ENCODE measurements at regions not wholly inside any gene's neighbourhood (a gene's known extent, or its start where the extent isn't known, plus 50 kb on each side); places are given as distances from the start of the nearest gene placed in this dataset.

GRCh38 chr6:104281370-104281769 lies 578.3 kb downstream of the HACE1 start:
- intact Hi-C loops (cut with DNase I), result no loop called here
- DNase-seq (ENCODE audit: low spot score), result no peak

DNA sequence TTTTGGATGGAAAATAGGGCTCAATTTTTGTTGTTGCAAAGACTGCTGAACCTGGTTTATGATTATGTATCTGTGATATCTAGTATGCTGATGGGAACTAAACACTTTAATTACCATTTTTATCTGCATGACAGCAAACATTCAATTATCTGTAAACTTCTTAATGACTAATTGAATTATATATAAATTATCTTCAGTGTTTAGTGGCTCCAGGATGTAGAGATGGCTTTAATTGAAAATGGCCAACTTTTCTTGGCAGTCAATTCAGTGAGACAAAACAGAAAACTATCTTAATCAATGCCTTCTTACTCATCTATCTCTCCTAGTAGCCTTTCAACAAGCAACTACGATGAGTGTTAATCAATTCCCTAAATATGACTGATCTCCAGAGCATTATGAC lies 591.3 kb downstream of the HACE1 start:
- intact Hi-C loops (cut with DNase I), result no loop called here
- DNase-seq (ENCODE audit: low spot score), result no peak

DNA sequence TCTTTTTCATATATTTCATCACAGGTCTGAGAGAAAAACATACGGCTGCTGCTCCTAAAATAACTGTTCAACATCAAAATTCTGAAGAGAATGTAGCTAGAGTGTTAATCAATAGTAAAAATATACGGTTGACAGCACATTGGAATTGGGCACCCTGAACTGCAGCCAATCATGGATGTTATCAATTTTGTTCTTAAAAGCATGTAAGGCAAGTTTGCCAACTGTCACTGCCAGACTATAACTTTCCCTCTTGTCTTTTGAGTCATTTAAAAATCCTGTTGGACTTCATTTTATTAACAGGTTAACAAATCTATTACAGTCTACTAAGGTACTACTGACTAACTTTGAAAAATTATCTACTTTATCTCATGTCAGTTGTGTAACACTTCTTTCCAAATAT lies 592.8 kb downstream of the HACE1 start:
- DNase-seq (ENCODE audit: low spot score), result no peak
- intact Hi-C loops (cut with DNase I), result no loop called here

DNA sequence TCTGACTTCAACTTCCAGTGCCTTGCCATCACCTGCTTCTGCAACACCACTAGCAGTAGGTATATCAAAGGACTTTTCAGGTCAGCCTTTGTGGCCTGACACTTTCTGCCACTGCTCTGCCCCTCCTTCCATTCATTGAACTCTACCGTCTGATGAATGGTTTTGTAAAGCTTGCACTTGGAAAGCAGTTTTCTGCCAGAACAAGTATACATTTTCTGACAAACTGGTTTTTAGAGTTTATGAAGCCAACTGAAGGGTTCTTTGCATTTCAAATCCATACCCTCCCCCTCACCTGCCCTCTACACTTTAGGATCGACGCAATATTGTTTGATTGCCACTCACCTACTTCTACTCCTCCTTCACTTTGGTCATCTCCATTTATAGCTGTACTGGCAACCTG lies 603.1 kb downstream of the HACE1 start:
- intact Hi-C loops (cut with DNase I), result no loop called here
- DNase-seq (ENCODE audit: low spot score), result no peak

- intact Hi-C loops (cut with DNase I), result no loop called here
- no peak for DNase-seq (ENCODE audit: low spot score)
Measured at GRCh38 chr6:104253236-104253635, 606.5 kb downstream of the HACE1 start.

DNA sequence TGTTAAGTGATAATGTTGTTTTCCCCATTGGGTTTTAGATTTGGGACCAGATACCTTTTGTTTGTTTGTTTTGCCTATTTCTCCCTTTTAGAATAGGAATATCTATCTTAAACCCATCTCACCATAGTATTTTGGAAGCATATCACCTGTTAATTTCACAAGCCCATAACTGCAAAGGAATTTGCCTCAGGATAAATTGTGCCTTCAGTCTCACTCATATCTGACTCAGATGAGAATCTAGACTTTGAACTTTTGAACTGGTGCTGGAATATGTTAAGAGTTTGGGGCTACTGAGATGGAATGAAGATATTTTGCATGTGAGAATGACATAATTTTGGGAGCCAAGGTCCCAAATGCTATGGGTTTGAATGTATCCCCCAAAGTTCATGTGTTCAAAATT lies 607.4 kb downstream of the HACE1 start:
- intact Hi-C loops (cut with DNase I), result no loop called here

DNA sequence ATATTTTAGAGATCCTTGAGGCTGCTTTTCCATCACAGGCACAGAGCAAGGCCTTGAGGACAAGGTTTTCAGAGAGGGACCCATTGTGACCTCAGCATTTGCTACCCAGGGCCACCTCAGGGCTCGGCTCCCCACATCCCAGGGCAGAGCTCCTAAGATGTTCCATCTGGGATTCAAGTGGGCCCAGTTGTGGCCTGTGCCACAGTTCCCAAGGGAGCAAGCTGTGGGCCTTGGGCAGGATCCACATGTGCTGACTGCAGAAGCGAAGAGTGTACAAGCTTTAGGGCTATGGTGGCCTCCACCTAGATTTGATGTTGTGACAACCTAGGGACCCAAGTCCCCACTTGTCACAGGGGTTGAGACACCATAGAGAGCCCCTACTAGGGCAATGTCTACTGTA lies 608.1 kb downstream of the HACE1 start:
- DNase-seq (ENCODE audit: low spot score), result no peak

More for the DNA sequence above, 607.4 kb downstream of the HACE1 start:
- no peak for DNase-seq (ENCODE audit: low spot score)

DNA sequence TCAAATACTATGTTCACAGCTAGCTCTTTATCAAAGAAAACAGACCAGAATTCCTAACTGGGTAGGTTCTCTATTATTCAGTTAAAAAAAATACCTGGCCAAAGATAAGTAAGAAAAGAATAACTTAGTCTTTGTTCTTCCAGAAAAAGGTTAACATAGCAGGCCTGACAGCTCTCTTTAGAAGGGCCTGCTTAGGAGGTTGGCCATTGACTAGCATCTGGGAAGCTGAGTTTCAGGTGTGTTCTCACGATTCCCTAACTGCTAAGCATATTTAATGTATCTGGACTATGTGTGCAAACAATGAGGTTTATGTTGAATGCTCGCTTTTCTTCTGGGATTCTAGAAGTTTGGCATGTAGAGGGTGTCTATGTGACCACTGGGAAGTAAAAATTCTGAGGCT lies 618.9 kb downstream of the HACE1 start:
- DNase-seq (ENCODE audit: low spot score), result no peak
- intact Hi-C loops (cut with DNase I), result no loop called here

More for the DNA sequence above, 608.1 kb downstream of the HACE1 start:
- intact Hi-C loops (cut with DNase I), result no loop called here

DNA sequence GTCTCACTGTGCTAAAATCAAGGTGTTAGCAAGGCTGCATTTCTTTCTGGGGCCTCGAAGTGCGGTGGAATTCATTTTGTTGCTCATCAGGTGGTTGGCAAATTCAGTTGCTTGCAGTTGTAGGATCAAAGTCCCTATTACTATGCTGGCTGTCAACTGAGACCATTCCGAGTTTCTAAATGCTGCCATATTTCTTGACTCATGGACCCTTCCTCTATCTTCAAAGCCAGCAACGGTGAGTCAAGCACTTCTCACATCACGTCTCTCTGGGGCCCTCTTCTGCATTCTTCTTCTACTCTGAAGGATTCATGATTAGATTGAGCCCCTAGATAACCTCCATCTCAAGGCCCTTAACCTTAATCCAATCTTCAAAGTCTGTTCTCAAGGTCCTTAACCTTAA lies 619.7 kb downstream of the HACE1 start:
- DNase-seq (ENCODE audit: low spot score), result no peak
- intact Hi-C loops (cut with DNase I), result no loop called here

GRCh38 chr6:104229057-104229456 lies 630.7 kb downstream of the HACE1 start:
- DNase-seq (ENCODE audit: low spot score), result no peak
- intact Hi-C loops (cut with DNase I), result no loop called here

- intact Hi-C loops (cut with DNase I), result no loop called here
- no peak for DNase-seq (ENCODE audit: low spot score)
Measured at GRCh38 chr6:104227508-104227907, 632.2 kb downstream of the HACE1 start.

GRCh38 chr6:104226790-104227446 lies 632.8 kb downstream of the HACE1 start:
- intact Hi-C loops (cut with DNase I), result no loop called here
- DNase-seq (ENCODE audit: low spot score), result no peak

GRCh38 chr6:104218116-104218515 lies 641.6 kb downstream of the HACE1 start:
- intact Hi-C loops (cut with DNase I), result no loop called here
- DNase-seq (ENCODE audit: low spot score), result no peak

GRCh38 chr6:104214901-104215300 lies 644.8 kb downstream of the HACE1 start:
- DNase-seq (ENCODE audit: low spot score), result no peak
- intact Hi-C loops (cut with DNase I), result no loop called here

GRCh38 chr6:104212977-104213668 lies 646.6 kb downstream of the HACE1 start:
- intact Hi-C loops (cut with DNase I), result no loop called here
- DNase-seq (ENCODE audit: low spot score), result no peak

DNA sequence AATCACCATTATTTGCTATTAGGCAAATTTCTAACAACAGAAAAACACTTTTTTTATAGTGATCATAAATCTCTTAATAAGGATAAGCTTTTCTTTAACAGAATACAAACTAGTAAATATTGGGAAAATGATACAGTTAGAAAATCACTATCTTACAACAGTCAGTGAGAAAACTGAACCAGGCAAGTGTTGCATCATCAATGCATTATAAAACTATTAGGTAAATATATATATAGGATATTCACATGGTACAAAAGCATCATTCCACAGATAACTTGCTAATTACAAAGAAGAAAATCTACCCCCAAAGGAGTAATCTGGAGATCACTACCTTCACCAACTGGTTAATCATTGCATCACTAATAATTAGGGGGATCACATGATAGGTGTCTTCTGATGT lies 652.1 kb downstream of the HACE1 start:
- no peak for DNase-seq (ENCODE audit: low spot score)
- intact Hi-C loops (cut with DNase I), result no loop called here

DNA sequence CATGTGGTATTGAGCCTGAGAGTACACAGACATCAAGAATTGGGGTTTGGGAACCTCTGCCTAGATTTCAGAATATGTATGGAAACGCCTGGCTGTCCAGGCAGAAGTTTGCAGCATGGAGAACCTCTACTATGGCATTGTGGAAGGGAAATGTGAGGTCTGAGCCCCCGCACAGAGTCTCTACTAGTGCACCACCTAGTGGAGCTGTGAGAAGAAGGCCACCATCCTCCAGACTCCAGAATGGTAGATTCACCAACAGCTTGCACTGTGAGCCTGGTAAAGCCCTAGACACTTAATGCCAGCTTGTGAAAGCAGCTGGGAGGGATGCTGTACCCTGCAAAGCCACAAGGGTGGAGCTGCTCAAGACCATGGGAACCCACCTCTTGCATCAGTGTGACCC lies 658.2 kb downstream of the HACE1 start:
- intact Hi-C loops (cut with DNase I), result no loop called here
- no peak for DNase-seq (ENCODE audit: low spot score)

DNA sequence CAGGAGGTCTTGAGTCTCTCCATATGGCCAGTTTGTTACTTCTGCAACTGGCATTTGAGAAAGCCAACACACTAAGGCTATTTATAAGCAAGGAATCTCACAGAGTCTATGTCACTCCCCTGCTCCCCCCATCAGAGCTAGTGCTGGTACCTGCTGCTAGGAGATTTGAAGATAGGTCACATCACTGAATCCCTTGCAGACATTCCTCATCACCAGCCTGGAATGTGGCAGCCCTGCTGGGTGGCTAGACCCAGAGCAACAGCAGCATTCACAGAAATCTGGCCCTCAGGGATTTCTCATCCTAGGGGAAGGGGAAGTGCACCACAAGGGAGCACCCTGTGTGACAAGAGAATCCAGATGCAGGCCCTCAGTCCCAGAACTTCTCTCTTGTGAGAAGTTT lies 672.1 kb downstream of the HACE1 start:
- intact Hi-C loops (cut with DNase I), result no loop called here
- DNase-seq (ENCODE audit: low spot score), result no peak

GRCh38 chr6:104186831-104187230 lies 672.9 kb downstream of the HACE1 start:
- intact Hi-C loops (cut with DNase I), result no loop called here
- DNase-seq (ENCODE audit: low spot score), result no peak

DNA sequence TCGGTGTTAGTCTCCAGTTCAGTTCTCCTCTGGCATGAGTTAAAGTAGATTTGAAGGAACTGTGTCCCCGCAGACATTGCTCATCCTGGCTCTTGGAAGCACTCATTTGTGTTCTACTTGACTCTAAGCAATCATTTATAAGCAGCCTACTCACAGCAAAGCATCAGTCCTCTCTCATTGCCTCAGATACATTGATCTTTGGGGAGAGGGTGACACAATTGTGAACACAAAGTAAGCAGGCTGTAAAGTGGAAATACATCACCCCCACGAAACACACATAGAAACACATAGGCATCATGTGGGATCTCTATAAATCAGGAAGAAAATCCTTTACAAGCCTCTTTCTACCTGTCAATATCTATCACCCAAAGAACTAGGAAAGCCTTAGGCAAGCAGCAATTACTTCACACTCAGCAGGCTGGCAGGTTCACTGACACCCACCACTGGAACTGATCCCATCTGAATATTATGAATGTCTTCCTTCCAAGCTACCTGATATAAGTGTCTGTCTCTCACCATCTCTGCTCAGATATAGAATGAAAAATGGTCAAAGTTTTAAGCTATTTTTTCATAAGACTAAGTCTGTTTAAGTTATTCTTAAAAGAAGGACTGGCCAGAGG lies 675.8 kb downstream of the HACE1 start:
- no peak for DNase-seq (ENCODE audit: low spot score)
- intact Hi-C loops (cut with DNase I), result no loop called here

GRCh38 chr6:104182811-104183210 lies 676.9 kb downstream of the HACE1 start:
- no peak for DNase-seq (ENCODE audit: low spot score)
- intact Hi-C loops (cut with DNase I), result no loop called here
